Peyer's patch (tissue), 4 donors: ENCODE measurements at regions not wholly inside any gene's neighbourhood (a gene's known extent, or its start where the extent isn't known, plus 50 kb on each side); places are given as distances from the start of the nearest gene placed in this dataset.

Source experiments
- CTCF ChIP-seq, 6 experiments: fragments of 450-650 bp in 4 of 6; fragments of 200-600 bp in 2 of 6; sonication (generic) in 1 of 6; IDR thresholded peaks; one replicate each; pipeline ENCODE4 v1.5.1; 2017 to 2019; ENCODE audit warnings: antibody characterized with exemption in 6 of 6, mild to moderate bottlenecking in 3 of 6, moderate library complexity in 1 of 6
- POLR2A ChIP-seq, 2 donors: fragments of 450-650 bp; IDR thresholded peaks; one replicate each; pipeline ENCODE4 v1.5.1; 2017; ENCODE audit warnings: antibody characterized with exemption in 2 of 2, mild to moderate bottlenecking in 2 of 2, moderate library complexity in 2 of 2

- TF ChIP-seq POLR2A (IDR thresholded peaks at IDR 0.05) = no peak
- no peak for TF ChIP-seq CTCF (IDR thresholded peaks at IDR 0.05)
Observed at GRCh38 chr11:103584720-103585119, 451.7 kb upstream of the DDI1 start.
